ENCODE measurements at regions not wholly inside any gene's neighbourhood (a gene's known extent, or its start where the extent isn't known, plus 50 kb on each side); places are given as distances from the start of the nearest gene placed in this dataset.

DNA sequence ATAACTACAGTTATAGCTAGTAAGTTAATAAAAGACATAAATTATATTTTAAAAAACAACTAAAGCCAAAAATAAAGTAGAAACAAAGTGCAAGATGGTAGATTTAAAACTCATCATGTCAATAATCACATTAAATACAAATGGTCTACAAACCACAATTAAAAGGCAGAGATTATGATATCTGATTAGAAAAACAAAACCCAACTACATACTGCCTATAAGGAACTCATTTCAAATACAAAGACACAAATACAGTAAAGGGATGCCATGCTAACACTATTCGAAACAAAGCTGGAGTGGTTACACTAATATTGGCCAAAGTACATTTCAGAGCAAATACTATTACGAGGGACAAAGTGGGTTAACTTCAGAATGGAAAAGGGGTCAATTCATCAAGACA is 426.5 kb downstream of the SHQ1 start:
- no peak for DNase-seq

DNA sequence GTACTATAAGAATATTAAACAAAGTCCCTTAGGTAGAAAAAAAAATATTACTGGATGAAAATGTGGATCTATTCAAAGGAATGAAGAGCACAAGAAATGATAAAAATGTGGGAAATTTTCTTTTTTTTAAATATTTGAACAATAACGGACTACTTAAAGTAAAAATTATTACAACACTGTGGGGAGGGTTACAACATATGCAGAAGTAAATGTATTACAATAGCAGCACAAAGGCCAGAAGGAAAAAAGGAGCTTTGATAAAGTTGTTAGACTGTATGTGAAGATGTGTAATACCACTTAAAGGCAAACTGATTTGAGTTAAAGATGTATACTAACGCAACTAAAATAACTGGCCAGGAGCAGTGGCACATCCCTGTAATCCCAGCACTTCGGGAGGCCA is 427.1 kb downstream of the SHQ1 start:
- no peak for DNase-seq

DNA sequence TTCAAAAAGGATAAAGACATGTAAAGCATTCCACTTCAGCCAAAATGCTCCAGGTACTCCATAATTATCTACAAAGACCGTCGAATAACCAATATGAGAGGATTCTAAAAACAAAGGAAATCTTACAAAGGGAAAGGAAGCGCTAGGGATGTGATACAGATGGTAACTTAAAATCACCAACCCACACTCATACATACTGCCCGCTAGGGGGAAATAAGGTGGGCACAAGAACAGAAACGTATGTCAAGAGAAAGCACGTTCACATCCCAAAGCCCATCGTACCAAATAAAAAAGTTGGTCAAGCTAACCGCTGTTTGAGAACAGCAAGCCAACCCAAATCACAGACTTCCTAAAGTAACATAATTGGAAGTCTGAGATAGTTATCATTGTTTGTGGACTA is 429.4 kb downstream of the SHQ1 start:
- no peak for DNase-seq

DNA sequence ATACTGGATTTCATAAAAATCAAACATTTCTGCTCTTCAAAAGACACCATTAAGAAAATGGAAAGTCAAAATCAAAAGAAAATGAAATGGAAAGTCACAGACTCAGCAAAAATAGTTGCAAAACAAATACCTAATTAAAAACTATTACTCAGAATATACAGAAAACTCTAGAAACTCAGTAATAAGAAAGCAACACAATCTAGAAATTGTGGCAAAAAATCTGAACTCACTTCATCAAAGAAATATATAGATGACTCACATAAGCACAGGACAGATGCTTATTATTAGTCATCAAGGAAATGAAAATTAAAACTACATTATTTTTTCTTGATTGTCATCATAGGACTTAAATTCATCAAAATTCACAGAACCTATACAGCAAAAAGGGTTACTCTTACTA is 430.0 kb downstream of the SHQ1 start:
- DNase-seq, result no peak

DNA sequence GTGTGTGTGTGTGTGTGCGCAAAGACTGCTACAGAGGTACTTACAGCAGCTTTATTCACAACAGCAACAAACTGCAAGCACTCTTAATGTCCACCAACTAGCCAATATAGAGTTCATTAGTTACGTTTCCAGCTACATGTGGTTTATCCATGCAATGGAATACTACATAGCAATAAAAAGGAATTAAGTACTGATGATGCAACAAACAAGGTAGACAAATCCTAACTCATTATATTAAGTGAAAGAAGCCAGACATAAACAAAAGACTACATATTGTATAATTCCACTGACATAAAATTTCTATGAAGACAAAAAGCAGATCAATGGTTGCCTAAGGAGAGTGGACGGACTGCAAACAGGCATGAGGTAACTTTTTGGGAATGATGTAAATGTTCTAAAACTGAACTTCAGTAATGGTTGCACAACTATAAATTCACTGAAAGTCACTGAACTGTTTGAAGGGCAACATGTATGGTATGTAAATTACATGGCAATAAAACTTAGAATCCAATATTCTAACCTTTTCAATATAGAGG is 433.7 kb downstream of the SHQ1 start:
- DNase-seq, result no peak

DNA sequence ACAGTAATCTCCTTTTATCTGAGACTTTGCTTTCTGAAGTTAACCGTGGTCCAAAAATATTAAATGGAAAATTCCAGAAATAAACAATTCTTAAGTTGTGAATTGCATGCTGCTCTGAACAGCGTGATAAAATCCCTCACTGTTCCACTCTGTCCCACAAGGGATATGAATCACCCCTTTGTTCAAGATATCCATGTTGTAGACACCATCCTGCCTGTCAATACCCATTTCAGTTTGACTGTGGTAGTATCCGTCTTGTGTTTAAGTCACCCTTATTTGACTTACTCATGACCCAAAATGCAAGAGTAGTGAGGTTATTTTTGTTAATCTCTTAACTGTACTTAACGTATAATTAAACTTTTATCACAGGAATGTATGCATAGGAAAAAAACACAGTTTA is 435.0 kb downstream of the SHQ1 start:
- no peak for DNase-seq

DNA sequence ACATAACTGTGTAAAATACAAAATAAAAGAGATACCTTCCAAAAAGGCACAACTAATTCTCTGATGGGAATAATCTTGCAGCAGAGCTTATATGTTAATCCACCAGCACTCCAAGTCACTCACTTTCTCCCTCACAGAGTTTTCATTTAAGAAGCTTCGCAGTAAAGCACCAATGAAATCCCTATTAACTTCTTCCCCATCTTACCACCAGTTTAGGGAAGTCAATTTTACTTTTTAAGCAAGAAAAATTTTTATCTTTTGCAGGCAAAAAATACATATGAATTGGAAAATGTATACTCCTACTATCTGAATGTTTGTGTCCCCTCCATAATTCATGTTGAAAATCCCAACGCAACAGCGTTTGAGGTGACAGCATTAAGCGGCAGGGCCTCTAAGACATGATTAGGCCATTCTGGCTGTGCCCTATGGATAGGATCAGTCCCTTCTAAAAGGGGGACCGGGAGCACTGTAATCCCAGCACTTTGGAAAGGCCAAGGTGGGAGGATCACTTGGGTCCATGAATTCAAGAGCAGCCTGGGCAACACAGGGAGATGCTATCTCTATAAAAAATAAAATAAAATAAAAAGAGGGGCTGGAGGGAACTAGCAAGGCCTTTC is 435.8 kb downstream of the SHQ1 start:
- DNase-seq, result no peak

- DNase-seq, result no peak
Observed at GRCh38 chr3:72411843-72412242, 436.4 kb downstream of the SHQ1 start.

DNA sequence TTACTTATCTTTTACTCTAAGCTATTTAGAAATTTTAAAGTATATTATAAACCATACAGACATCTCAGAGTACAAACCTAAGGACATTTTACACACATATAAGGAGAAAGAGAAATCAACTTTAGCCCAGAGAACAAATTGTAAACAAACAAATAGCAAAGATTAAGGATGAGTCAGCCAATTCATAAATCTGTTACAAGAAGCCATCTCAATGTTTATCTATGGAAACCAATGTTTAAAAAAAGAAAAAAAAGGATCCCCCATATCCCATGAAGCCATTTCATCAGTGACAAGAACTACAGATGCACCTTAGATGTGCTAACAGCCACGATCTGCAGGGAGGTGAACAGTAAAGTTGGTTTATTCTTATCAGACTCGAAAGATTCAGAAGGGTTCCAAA is 437.1 kb downstream of the SHQ1 start:
- DNase-seq, result no peak

DNA sequence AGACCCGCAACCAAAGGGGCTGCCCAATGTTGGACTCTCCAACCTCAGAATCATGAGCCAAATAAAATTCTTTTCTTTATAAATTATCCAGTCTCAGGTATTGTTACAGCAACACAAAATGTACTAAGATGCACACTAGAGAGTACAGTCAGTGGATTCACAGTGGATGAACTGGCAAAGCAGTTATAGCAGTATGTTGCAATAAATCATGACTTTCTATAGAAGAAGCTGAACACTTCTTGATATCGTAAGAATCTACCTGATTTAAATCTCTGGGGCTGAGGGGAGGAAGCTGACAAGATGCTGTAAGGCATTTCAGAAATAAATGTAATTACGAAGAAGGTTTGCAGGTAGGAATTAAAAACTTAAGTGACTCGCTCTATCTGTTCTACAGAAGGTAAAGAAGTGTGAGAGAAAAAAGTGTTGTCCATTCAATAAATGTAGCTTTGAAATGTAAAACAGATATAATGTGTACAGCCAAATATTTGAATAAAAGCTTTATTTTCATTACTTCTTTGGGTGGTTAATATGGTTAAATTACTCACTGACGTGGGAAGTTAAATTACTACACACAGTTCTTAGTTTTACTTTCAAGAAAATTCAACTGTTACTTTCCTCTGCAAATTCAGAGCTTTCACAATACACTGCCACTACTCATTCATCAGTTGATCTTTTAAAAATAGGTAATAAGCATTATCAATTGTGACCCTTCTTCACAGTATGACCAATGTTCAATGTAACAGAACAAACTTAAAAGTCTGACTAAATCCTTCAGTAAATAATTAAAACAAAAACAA is 439.1 kb downstream of the SHQ1 start:
- no peak for DNase-seq

- no peak for DNase-seq
Observed at GRCh38 chr3:72407766-72408165, 440.5 kb downstream of the SHQ1 start.

GRCh38 chr3:72405943-72406566 is 442.2 kb downstream of the SHQ1 start:
- DNase-seq, result no peak

GRCh38 chr3:72401005-72401545 is 447.2 kb downstream of the SHQ1 start:
- DNase-seq, result no peak

DNA sequence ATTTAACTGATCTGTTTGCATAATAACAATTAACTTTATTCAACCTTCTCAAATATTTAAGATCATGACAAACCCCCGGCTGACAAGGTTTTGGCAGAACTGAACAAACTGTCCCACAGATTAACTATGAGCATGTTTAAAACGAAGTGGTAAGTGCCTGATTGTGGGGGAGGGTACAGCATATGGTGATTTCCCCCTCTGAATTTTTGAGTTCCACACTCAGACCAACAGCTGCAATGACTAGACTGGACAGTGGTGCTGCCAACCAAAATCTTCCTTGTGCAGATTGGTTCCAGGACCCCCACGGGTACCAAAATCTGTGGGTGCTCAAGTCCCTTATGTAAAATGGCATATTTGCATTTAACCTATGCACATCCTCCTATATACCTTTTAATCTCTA is 449.5 kb downstream of the SHQ1 start:
- DNase-seq, result no peak

DNA sequence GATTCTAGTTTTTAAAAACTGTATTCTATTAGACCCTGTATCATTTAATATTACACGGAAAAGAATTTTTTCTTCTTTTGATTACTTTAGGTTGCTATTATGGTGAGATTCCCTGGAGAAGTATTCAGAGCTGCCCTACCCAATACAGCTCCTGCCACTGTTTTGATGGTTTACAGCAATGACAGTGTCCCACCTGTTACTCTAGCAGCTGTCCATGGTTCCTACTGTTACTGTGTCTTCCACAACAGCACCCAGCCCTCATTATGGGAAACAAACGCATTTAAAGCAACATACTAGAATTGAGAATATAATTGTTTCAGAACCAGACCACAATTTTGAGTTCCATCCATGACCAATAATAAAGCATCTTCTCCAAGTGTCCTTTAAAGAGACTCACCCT is 450.7 kb downstream of the SHQ1 start:
- DNase-seq, result no peak

GRCh38 chr3:72396899-72397298 is 451.3 kb downstream of the SHQ1 start:
- DNase-seq, result no peak

- no peak for DNase-seq
Observed at GRCh38 chr3:72395776-72396311, 452.4 kb downstream of the SHQ1 start.

- DNase-seq, result no peak
Observed at GRCh38 chr3:72393455-72393854, 454.8 kb downstream of the SHQ1 start.

- DNase-seq, result no peak
Observed at GRCh38 chr3:72391659-72392058, 456.6 kb downstream of the SHQ1 start.

GRCh38 chr3:72390841-72391240 is 457.4 kb downstream of the SHQ1 start:
- DNase-seq, result no peak

DNA sequence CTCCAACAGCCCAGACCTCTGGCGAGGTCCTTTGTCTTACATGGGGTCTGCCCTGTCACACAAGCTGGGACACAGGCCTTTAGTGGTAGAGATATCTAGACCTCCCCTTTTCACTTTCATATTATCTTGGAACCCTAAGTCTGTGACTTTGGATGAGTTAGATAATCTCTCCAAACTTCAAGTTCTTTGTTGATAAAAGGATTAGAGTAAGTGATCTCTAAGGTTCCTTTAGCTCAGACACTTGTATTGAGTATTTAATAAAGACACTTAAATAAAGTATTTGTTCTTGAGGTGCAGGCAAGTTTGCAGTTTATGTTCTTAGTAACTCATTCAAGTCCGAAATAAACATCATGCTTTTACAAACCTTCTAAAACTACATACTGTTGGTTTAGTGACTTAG is 459.6 kb downstream of the SHQ1 start:
- DNase-seq, result no peak

- DNase-seq, result no peak
Observed at GRCh38 chr3:72388117-72388516, 460.1 kb downstream of the SHQ1 start.

- DNase-seq, result no peak
Observed at GRCh38 chr3:72386327-72387000, 461.8 kb downstream of the SHQ1 start.

All from activated CD4-positive, CD25-positive, alpha-beta regulatory T cell (primary cell).